ENCODE measurements at regions not wholly inside any gene's neighbourhood (a gene's known extent, or its start where the extent isn't known, plus 50 kb on each side); places are given as distances from the start of the nearest gene placed in this dataset.

DNA sequence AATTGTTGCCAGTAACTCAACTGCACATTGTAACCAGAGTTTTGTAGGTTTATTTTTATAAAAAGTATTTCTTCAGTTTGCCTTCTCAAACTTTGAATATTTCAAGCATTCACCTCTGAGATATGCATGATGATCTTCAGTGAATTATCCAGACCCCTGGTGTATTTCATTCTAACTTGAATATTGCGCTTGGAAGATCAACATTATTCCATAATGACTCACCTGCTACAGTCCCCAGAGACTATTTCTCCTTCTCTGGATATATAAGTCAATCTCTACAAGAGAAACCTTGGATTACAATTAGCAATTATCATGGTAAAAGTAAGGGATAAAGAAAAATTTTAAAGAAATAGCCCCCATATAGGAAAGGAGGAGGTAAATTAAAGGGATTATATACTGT lies 1041.0 kb downstream of the TLE1 start:
- Mint-ChIP-seq H3K9me3 (peaks cover 0 to 5% of the 10 kb centered on the region in 2 experiments; a peak in 3 of 5 replicates), H3K27me3 (ENCODE audit: low read depth) (no peaks in the 10 kb centered on the region), H3K4me1 (peaks cover 0 to 6% of the 10 kb centered on the region in 2 experiments; a peak in 1 of 4 replicates), H3K4me3 (no peak overlapping the region), H3K36me3 (ENCODE audit: insufficient read depth in 1 of 3, low read depth in 3 of 3) (no peaks in the 10 kb centered on the region), H3K27ac (no peak overlapping the region)
- no peak overlapping the region for H2AFZ ChIP-seq (ENCODE audit: low read length)
- H3K14ac ChIP-seq (ENCODE audit: insufficient read depth, low read length): no peak overlapping the region
- H3K56ac ChIP-seq (ENCODE audit: insufficient read length, low read depth, low read length): no peak overlapping the region
- H3K27me3 ChIP-seq (ENCODE audit: insufficient read depth, low read length): no peaks in the 10 kb centered on the region
- no peak overlapping the region for H2BK20ac ChIP-seq (ENCODE audit: low read depth, low read length, poor library complexity, severe bottlenecking)
- H3K79me1 ChIP-seq (ENCODE audit: insufficient read depth, low read depth, low read length, poor library complexity, severe bottlenecking): no peaks in the 10 kb centered on the region
- H4K91ac ChIP-seq (ENCODE audit: insufficient read length, low read depth, low read length): no peak overlapping the region
- H3K27ac ChIP-seq (ENCODE audit: insufficient read length, low read depth, low read length): no peak overlapping the region
- H2BK15ac ChIP-seq (ENCODE audit: low read depth, low read length): no peak overlapping the region
- no peak overlapping the region for H2BK120ac ChIP-seq (ENCODE audit: low read depth, low read length, poor library complexity, severe bottlenecking)
- no peaks in the 10 kb centered on the region for H3K9me3 ChIP-seq (ENCODE audit: control insufficient read depth, low read depth, low read length)
- no peak overlapping the region for H3K23ac ChIP-seq (ENCODE audit: insufficient read length, low read depth, low read length)
- H3K4me1 ChIP-seq (ENCODE audit: insufficient read depth, low read length): no peaks in the 10 kb centered on the region
- no peak overlapping the region for H4K5ac ChIP-seq (ENCODE audit: insufficient read length, low read depth, low read length)
- no peak overlapping the region for H3K4me2 ChIP-seq (ENCODE audit: insufficient read depth, insufficient read length, low read length)
- no peak overlapping the region for H2AK5ac ChIP-seq (ENCODE audit: insufficient read length, low read length)
- H3K79me2 ChIP-seq (ENCODE audit: insufficient read depth, low read length): no peaks in the 10 kb centered on the region
- H3K23me2 ChIP-seq (ENCODE audit: insufficient read length, low read depth, low read length, poor library complexity, severe bottlenecking): no peaks in the 10 kb centered on the region
- no peak overlapping the region for H2BK5ac ChIP-seq (ENCODE audit: insufficient read length, low read length)
- WGBS (ENCODE audit: extremely low coverage, insufficient read length, low lambda C conversion rate): no CpG with 5 or more reads among the region's 1 CpG
- DNase-seq: no peak
- H3T11ph ChIP-seq (ENCODE audit: low read length): no peak overlapping the region
- no peak overlapping the region for H4K8ac ChIP-seq (replicated peaks; ENCODE audit: insufficient read length, low read depth, low read length)
- H3K9ac ChIP-seq (ENCODE audit: extremely low read depth, insufficient read length, low read length): no peak overlapping the region
- no peak overlapping the region for H3K18ac ChIP-seq (ENCODE audit: insufficient read length, low read depth, low read length)
- no peak overlapping the region for H3K4ac ChIP-seq (ENCODE audit: low read depth, low read length)
- no peak overlapping the region for H2BK12ac ChIP-seq (ENCODE audit: insufficient read length, low read depth, low read length)
- no peaks in the 10 kb centered on the region for H4K20me1 ChIP-seq (ENCODE audit: control insufficient read depth, insufficient read depth, insufficient read length)
- TF ChIP-seq, protein P1, sequence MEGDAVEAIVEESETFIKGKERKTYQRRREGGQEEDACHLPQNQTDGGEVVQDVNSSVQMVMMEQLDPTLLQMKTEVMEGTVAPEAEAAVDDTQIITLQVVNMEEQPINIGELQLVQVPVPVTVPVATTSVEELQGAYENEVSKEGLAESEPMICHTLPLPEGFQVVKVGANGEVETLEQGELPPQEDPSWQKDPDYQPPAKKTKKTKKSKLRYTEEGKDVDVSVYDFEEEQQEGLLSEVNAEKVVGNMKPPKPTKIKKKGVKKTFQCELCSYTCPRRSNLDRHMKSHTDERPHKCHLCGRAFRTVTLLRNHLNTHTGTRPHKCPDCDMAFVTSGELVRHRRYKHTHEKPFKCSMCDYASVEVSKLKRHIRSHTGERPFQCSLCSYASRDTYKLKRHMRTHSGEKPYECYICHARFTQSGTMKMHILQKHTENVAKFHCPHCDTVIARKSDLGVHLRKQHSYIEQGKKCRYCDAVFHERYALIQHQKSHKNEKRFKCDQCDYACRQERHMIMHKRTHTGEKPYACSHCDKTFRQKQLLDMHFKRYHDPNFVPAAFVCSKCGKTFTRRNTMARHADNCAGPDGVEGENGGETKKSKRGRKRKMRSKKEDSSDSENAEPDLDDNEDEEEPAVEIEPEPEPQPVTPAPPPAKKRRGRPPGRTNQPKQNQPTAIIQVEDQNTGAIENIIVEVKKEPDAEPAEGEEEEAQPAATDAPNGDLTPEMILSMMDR (conservative IDR thresholded peaks at IDR 0.05): no peak

Measured in H9 (cell line).